ENCODE measurements at regions not wholly inside any gene's neighbourhood (a gene's known extent, or its start where the extent isn't known, plus 50 kb on each side); places are given as distances from the start of the nearest gene placed in this dataset.

DNA sequence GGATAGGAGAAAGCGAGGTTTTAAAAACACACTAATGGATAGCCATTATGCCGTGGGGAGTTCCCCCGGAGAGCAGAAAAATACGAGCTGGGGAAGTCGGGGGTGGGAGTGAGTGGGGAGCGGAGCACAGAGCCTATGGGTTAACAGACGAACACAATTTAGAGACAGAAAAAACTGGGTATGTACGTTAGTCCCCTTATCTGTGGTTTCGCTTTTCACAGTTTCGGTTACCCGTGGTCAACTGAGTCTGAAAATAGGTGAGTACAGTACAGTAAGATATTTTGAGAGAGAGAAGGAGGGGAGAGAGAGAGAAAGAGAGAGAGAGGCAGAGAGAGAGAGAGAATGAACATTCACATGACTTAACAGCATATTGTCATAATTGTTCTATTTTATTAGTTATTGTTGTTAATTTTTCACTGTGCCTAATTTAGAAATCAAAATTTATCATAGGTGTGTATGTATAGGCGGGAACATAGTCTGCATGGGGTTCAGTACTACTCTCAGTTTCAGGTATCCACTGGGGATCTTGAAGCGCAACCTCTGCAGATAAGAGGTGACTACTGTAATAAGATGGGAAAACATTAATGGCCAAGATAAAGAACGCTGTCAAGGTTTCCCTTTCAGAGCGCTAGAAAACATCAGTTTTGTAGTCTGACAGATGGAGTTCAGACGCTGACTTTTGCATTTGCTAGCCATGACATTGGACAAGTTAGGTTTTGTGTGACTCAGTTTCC is 125.6 kb upstream of the LMO4 start:
- H3K4me3 ChIP-seq (ENCODE audit: insufficient read depth, low read depth, low read length) = no peak overlapping the region
- H2BK5ac ChIP-seq (ENCODE audit: low read depth, low read length, poor library complexity, severe bottlenecking) = no peak overlapping the region
- in situ Hi-C loops (cut with MboI; ENCODE audit: low sequenced_read_pairs) = no loop called here
- H3K23ac ChIP-seq (ENCODE audit: low read depth, low read length) = no peak overlapping the region
- ChIA-PET CTCF (no interaction called here), POLR2A (ENCODE audit: unreplicated experiment) (no interaction called here)
- no peak overlapping the region for H4K8ac ChIP-seq (ENCODE audit: low read depth in 2 of 2, low read length in 2 of 2)
- no peak overlapping the region for H4K5ac ChIP-seq (ENCODE audit: low read depth, low read length)
- H3K27ac ChIP-seq (ENCODE audit: insufficient read depth, low read length) = no peak overlapping the region
- no peak overlapping the region for H2AFZ ChIP-seq (replicated peaks; ENCODE audit: low read length, poor library complexity)
- H3K4me1 ChIP-seq (ENCODE audit: control insufficient read depth, insufficient read depth, low read length) = no peaks in the 10 kb centered on the region; the same call in 1 of the 2 replicates
- ATAC-seq (ENCODE audit: low read depth) (no peak), DNase-seq (no peak)
- no peaks in the 10 kb centered on the region for H3K9me3 ChIP-seq (ENCODE audit: control insufficient read depth, insufficient read depth, low read length)
- intact Hi-C loops (cut with micrococcal nuclease) = no loop called here
- H3K56ac ChIP-seq (ENCODE audit: extremely low read depth, insufficient read depth, low read length) = no peak overlapping the region
- BruUV-seq (replicated peaks) = no TSS peak
- H3K4ac ChIP-seq (ENCODE audit: low read depth, low read length) = no peak overlapping the region
- no peak overlapping the region for H3K9ac ChIP-seq (ENCODE audit: low read depth, low read length)
- H3K79me1 ChIP-seq (ENCODE audit: low read depth in 1 of 2, low read length in 2 of 2) = no peaks in the 10 kb centered on the region
- no peak overlapping the region for H2AK9ac ChIP-seq (replicated peaks; ENCODE audit: low read depth, low read length, poor library complexity)
- no peaks in the 10 kb centered on the region for H4K20me1 ChIP-seq (ENCODE audit: insufficient read depth, low read length)
- H2BK15ac ChIP-seq (ENCODE audit: low read depth, low read length) = no peak overlapping the region
- dilution Hi-C loops (cut with HindIII; ENCODE audit: low sequenced_read_pairs, unreplicated experiment) = no loop called here
- H2BK120ac ChIP-seq (ENCODE audit: low read depth, low read length) = no peak overlapping the region
- H4K91ac ChIP-seq (ENCODE audit: insufficient read depth, low read depth, low read length) = no peak overlapping the region
- no peaks in the 10 kb centered on the region for H3K36me3 ChIP-seq (ENCODE audit: control insufficient read depth, insufficient read depth, low read length)
- H3K4me2 ChIP-seq (ENCODE audit: low read depth, low read length) = no peak overlapping the region
- no peaks in the 10 kb centered on the region; the same call in 1 of the 2 replicates for H3K9me1 ChIP-seq (ENCODE audit: insufficient read depth, low read length)
- WGBS, 2 experiments (ENCODE audit: extremely low coverage in 2 of 2, insufficient read length in 1 of 2) = 87% methylated on average over 11 of the region's 16 CpGs; no CpG with 5 or more reads in 1 of the 2 experiments
- H3K18ac ChIP-seq (ENCODE audit: low read depth, low read length) = no peak overlapping the region
- no peak overlapping the region for H3K14ac ChIP-seq (replicated peaks; ENCODE audit: low read depth, low read length)
- H2AK5ac ChIP-seq (ENCODE audit: low read depth, low read length) = no peak overlapping the region
- H3K27me3 ChIP-seq (ENCODE audit: control insufficient read depth, insufficient read depth, low read length) = no peaks in the 10 kb centered on the region
- no peak overlapping the region for H2BK20ac ChIP-seq (ENCODE audit: low read depth, low read length)
- TF ChIP-seq POLR2A (IDR thresholded peaks at IDR 0.05; ENCODE audit: low read depth, low read length) = no peak
- no peak for TF ChIP-seq MXI1 (IDR thresholded peaks at IDR 0.05; ENCODE audit: borderline replicate concordance, low read depth, low read length)
- no peak for TF ChIP-seq RAD21 (IDR thresholded peaks at IDR 0.05; ENCODE audit: low read length)
- TF ChIP-seq, protein P1, sequence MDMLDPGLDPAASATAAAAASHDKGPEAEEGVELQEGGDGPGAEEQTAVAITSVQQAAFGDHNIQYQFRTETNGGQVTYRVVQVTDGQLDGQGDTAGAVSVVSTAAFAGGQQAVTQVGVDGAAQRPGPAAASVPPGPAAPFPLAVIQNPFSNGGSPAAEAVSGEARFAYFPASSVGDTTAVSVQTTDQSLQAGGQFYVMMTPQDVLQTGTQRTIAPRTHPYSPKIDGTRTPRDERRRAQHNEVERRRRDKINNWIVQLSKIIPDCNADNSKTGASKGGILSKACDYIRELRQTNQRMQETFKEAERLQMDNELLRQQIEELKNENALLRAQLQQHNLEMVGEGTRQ (IDR thresholded peaks at IDR 0.05; ENCODE audit: low read depth, low read length) = no peak

All from IMR-90 (cell line).